ENCODE measurements at regions not wholly inside any gene's neighbourhood (a gene's known extent, or its start where the extent isn't known, plus 50 kb on each side); places are given as distances from the start of the nearest gene placed in this dataset.

DNA sequence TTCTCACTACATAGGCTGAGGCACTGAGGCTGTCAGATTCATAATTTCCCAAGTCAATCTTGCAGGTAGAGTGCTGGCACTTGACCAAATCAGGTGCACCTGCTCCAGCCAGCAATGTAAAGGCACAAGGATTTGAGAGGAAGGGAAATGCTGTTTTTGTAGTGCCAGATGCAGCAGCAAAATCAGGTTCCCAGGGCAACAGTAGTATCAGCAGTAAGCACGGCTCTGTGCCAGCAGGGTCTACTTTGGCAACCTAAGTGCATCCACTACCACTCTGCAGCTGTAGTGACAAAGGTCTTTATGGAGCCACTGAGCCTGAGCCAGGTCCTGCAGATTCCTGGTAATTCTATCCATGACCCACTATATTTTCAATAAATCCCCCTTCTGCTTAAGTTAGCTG is 329.5 kb downstream of the TPBG start:
- no peak for DNase-seq (ENCODE audit: low read depth)
- TF ChIP-seq, protein P1, sequence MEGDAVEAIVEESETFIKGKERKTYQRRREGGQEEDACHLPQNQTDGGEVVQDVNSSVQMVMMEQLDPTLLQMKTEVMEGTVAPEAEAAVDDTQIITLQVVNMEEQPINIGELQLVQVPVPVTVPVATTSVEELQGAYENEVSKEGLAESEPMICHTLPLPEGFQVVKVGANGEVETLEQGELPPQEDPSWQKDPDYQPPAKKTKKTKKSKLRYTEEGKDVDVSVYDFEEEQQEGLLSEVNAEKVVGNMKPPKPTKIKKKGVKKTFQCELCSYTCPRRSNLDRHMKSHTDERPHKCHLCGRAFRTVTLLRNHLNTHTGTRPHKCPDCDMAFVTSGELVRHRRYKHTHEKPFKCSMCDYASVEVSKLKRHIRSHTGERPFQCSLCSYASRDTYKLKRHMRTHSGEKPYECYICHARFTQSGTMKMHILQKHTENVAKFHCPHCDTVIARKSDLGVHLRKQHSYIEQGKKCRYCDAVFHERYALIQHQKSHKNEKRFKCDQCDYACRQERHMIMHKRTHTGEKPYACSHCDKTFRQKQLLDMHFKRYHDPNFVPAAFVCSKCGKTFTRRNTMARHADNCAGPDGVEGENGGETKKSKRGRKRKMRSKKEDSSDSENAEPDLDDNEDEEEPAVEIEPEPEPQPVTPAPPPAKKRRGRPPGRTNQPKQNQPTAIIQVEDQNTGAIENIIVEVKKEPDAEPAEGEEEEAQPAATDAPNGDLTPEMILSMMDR (IDR thresholded peaks at IDR 0.05; ENCODE audit: insufficient read depth, low read depth, low read length, missing control alignments): no peak
- H3K4me3 ChIP-seq (ENCODE audit: low read length): no peak overlapping the region

DNA sequence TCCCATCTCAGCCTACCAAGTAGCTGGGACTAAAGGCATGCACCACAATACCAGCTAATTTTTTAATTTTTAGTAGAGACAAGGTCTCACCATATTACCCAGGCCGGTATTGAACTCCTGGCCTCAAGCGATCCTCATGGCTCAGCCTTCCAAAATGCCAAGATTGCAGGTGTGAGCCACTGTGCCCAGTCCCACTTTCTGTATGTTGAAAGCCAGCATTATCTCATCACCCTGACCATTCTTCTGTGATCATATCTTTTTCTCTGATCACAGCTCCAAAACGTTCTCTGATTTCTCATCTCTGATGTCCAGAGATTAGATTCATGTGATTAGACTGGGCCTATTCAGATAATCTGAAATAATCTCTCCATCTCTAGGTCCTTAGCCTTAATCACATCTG is 337.7 kb downstream of the TPBG start:
- no peak overlapping the region for H3K4me3 ChIP-seq (ENCODE audit: low read length)
- TF ChIP-seq, protein P1 (IDR thresholded peaks at IDR 0.05; ENCODE audit: insufficient read depth, low read depth, low read length, missing control alignments): no peak
- DNase-seq (ENCODE audit: low read depth): no peak

DNA sequence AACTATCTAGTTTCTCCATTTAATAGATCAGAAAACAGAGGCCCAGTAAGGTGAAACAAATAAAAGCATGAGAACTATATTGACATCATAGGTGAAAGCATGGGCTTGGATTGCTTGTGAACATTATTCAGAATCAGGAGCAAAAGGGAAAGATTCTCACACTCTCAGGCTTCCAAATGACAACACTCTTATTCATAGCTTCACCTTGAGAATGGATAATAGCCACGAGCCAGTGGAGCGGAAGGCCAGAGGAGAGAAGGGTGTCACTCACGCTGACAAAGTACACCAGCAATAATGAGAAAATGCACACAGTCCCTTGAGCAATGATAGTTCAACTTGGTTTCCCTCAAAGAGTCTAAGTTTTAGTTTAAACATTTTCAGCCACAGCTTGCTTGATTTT is 339.0 kb downstream of the TPBG start:
- DNase-seq (ENCODE audit: low read depth): no peak
- no peak overlapping the region for H3K4me3 ChIP-seq (ENCODE audit: low read length)
- TF ChIP-seq, protein P1 (IDR thresholded peaks at IDR 0.05; ENCODE audit: insufficient read depth, low read depth, low read length, missing control alignments): no peak

- no peak for DNase-seq (ENCODE audit: low read depth)
- TF ChIP-seq, protein P1 (IDR thresholded peaks at IDR 0.05; ENCODE audit: insufficient read depth, low read depth, low read length, missing control alignments): no peak
Observed at GRCh38 chr6:82703230-82703629, 339.6 kb downstream of the TPBG start.

GRCh38 chr6:82704045-82704444 is 340.4 kb downstream of the TPBG start:
- no peak overlapping the region for H3K4me3 ChIP-seq (ENCODE audit: low read length)
- DNase-seq (ENCODE audit: low read depth): peak; percentile 39
- TF ChIP-seq, protein P1 (IDR thresholded peaks at IDR 0.05; ENCODE audit: insufficient read depth, low read depth, low read length, missing control alignments): no peak

More at GRCh38 chr6:82703230-82703629, 339.6 kb downstream of the TPBG start:
- H3K4me3 ChIP-seq (ENCODE audit: low read length): no peak overlapping the region

DNA sequence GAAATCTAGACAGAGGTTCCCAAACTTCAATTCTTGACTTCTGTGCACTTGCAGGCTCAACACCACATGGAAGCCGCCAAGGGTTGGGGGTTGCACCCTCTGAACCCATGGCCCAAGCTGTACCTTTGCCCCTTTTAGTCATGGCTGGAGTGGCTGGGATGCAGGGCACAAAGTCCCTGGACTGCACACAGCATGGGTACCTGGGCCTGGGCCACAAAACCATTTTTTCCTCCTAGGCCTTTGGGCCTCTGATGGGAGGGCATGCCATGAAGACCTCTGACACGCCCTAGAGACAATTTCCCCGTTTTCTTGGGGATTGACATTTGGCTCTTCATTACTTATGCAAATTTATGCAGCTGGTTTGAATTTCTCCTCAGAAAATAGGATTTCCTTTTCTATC is 342.0 kb downstream of the TPBG start:
- TF ChIP-seq, protein P1 (IDR thresholded peaks at IDR 0.05; ENCODE audit: insufficient read depth, low read depth, low read length, missing control alignments): no peak
- no peak overlapping the region for H3K4me3 ChIP-seq (ENCODE audit: low read length)
- no peak for DNase-seq (ENCODE audit: low read depth)

DNA sequence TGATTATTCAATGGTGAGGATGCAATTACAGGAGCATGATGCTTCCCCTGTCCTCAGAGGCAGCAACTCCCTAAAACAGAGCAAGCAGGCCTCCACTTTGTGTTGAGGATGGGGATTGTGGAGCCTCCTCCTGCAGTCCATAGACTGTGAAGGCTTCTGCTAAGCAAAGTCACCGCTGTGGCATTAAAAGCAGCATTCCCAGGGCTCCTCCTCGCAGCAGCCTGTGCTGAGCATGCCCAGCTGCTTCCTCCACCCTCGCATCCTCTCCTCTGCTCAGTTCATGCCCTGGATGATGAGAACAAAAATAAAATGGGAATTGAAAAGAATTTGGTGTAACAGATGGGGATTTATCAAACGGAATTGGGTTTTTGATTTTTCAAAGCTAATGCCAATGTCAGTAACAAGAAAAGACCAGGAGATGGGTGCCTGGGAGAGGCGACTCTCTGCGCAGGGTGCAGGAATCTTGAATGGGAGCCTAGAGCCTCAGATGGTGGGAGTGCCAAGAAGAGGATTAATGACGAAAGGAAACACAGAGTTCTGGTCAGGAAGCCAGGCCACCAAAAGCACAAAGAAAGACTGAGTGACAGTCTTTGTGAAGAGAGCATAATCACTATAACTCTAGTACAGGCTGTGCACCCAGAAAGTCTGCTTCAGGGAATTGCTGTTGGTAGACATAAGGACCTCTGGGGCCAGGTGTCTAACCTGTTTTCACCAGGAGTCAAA is 347.6 kb downstream of the TPBG start:
- TF ChIP-seq, protein P1 (IDR thresholded peaks at IDR 0.05; ENCODE audit: insufficient read depth, low read depth, low read length, missing control alignments): no peak
- H3K4me3 ChIP-seq (ENCODE audit: low read length): no peak overlapping the region
- DNase-seq (ENCODE audit: low read depth): no peak

All from epithelial cell of esophagus (primary cell).